Stomach (tissue), 4 donors: ENCODE measurements at regions not wholly inside any gene's neighbourhood (a gene's known extent, or its start where the extent isn't known, plus 50 kb on each side); places are given as distances from the start of the nearest gene placed in this dataset.

ENCODE experiments used
- CTCF ChIP-seq, 7 experiments: fragments of 450-650 bp in 4 of 7; fragments of 200-600 bp in 3 of 7; sonication (generic) in 3 of 7; IDR thresholded peaks; one replicate each; pipeline ENCODE4 v1.5.1; 2016 to 2019; ENCODE audit warnings: antibody characterized with exemption in 7 of 7, control low read depth in 2 of 7, mild to moderate bottlenecking in 1 of 7
- POLR2A ChIP-seq, 4 donors: fragments of 450-650 bp; IDR thresholded peaks; one replicate each; pipeline ENCODE4 v1.6.1; 2016; ENCODE audit warnings: antibody characterized with exemption in 4 of 4, control low read depth in 2 of 4, mild to moderate bottlenecking in 1 of 4, moderate library complexity in 1 of 4

GRCh38 chr5:171610686-171611085 lies 174.9 kb upstream of the SMIM23 start:
- TF ChIP-seq POLR2A (IDR thresholded peaks at IDR 0.05) (no peak), CTCF (IDR thresholded peaks at IDR 0.05) (no peak)
